GM23338 (cell line): ENCODE measurements at regions not wholly inside any gene's neighbourhood (a gene's known extent, or its start where the extent isn't known, plus 50 kb on each side); places are given as distances from the start of the nearest gene placed in this dataset.

ENCODE experiments used
- ATAC-seq: fragments of 200-7000 bp; cut with Tn5 transposase; 3 replicates; pipeline ENCODE4 v1.9.1; 2020
- DNase-seq: peaks from one replicate; pipeline ENCODE4 v3.0.0-alpha.2; 2015; ENCODE audit warnings: low spot score
- H2AFZ ChIP-seq: fragments of 200-600 bp; sonication (generic); 2 replicates; pipeline ENCODE4 v1.8.0; 2016; ENCODE audit warnings: antibody characterized with exemption, mild to moderate bottlenecking, moderate library complexity
- H3F3A ChIP-seq: fragments of 200-600 bp; sonication (generic); replicated peaks from 2 replicates; pipeline ENCODE4 v1.8.0; 2017; ENCODE audit warnings: antibody characterized with exemption, mixed run types, low read depth
- H3K27ac ChIP-seq: fragments of 200-600 bp; sonication (generic); 2 replicates; pipeline ENCODE4 v1.6.1; 2016; ENCODE audit warnings: low read depth
- H3K27me3 ChIP-seq: fragments of 200-600 bp; sonication (generic); 2 replicates; pipeline ENCODE4 v1.8.0; 2016; ENCODE audit warnings: mild to moderate bottlenecking, mixed run types, moderate library complexity; ENCODE audit not compliant: insufficient read depth
- H3K36me3 ChIP-seq: fragments of 200-600 bp; sonication (generic); 2 replicates; pipeline ENCODE4 v1.8.0; 2016; ENCODE audit warnings: mild to moderate bottlenecking; ENCODE audit not compliant: insufficient read depth
- H3K4me1 ChIP-seq: fragments of 200-600 bp; sonication (generic); 2 replicates; pipeline ENCODE4 v1.8.0; 2016; ENCODE audit warnings: mild to moderate bottlenecking, moderate library complexity; ENCODE audit not compliant: insufficient read depth
- H3K4me2 ChIP-seq: fragments of 200-600 bp; sonication (generic); 2 replicates; pipeline ENCODE4 v1.7.1; 2017; ENCODE audit warnings: mixed run types
- H3K4me3 ChIP-seq: fragments of 200-600 bp; sonication (generic); 2 replicates; pipeline ENCODE4 v1.6.1; 2016; ENCODE audit warnings: mixed run types
- H3K79me2 ChIP-seq: fragments of 200-600 bp; sonication (generic); replicated peaks from 2 replicates; pipeline ENCODE4 v1.8.0; 2017; ENCODE audit warnings: mild to moderate bottlenecking; ENCODE audit not compliant: insufficient read depth
- H3K9me2 ChIP-seq: fragments of 200-600 bp; sonication (generic); 2 replicates; pipeline ENCODE4 v1.8.0; 2017; ENCODE audit not compliant: insufficient read depth
- H4K20me1 ChIP-seq: fragments of 200-600 bp; sonication (generic); replicated peaks from 2 replicates; pipeline ENCODE4 v1.8.0; 2017; ENCODE audit warnings: mild to moderate bottlenecking; ENCODE audit not compliant: insufficient read depth
- H3K27ac Mint-ChIP-seq: 2 replicates; pipeline ENCODE4 v1.8.0; 2020; ENCODE audit warnings: inconsistent platforms, mild to moderate bottlenecking, moderate library complexity, mixed read lengths
- H3K27me3 Mint-ChIP-seq: 3 replicates; pipeline ENCODE4 v1.8.0; 2022; ENCODE audit warnings: low read depth, mild to moderate bottlenecking, moderate library complexity, mixed read lengths, inconsistent platforms; ENCODE audit not compliant: insufficient read depth, poor library complexity
- H3K36me3 Mint-ChIP-seq: 3 replicates; pipeline ENCODE4 v1.8.0; 2021; ENCODE audit warnings: low read depth, mild to moderate bottlenecking, inconsistent platforms, moderate library complexity, mixed read lengths
- H3K4me1 Mint-ChIP-seq: 3 replicates; pipeline ENCODE4 v1.8.0; 2020; ENCODE audit warnings: mild to moderate bottlenecking, inconsistent platforms, mixed read lengths
- H3K4me3 Mint-ChIP-seq: 3 replicates; pipeline ENCODE4 v1.8.0; 2021; ENCODE audit warnings: moderate library complexity, mild to moderate bottlenecking, inconsistent platforms, mixed read lengths
- H3K9me3 Mint-ChIP-seq: 3 replicates; pipeline ENCODE4 v1.8.0; 2020; ENCODE audit warnings: moderate library complexity, mild to moderate bottlenecking, inconsistent platforms, mixed read lengths
- CTCF ChIP-seq, 2 experiments: fragments of 200-600 bp in 1 of 2; sonication (generic) in 1 of 2; conservative IDR thresholded peaks; 2 replicates each; pipeline versions ENCODE4 v1.5.1 to v1.6.1; 2016 to 2017; ENCODE audit warnings: antibody characterized with exemption in 2 of 2, low read depth in 2 of 2, mild to moderate bottlenecking in 2 of 2, moderate library complexity in 1 of 2
- EZH2phosphoT487 ChIP-seq: fragments of 200-600 bp; sonication (generic); IDR thresholded peaks from one replicate; pipeline ENCODE4 v1.8.1; 2018; ENCODE audit warnings: antibody characterized with exemption; ENCODE audit not compliant: unreplicated experiment
- JUNB ChIP-seq: IDR thresholded peaks from one replicate; pipeline ENCODE4 v1.6.1; 2016; ENCODE audit warnings: antibody characterized with exemption; ENCODE audit not compliant: unreplicated experiment
- NANOG ChIP-seq: IDR thresholded peaks from 2 replicates; pipeline ENCODE4 v1.6.1; 2016; ENCODE audit warnings: antibody characterized with exemption, borderline replicate concordance
- REST ChIP-seq: IDR thresholded peaks from one replicate; pipeline ENCODE4 v1.6.1; 2018; ENCODE audit warnings: antibody characterized with exemption; ENCODE audit not compliant: unreplicated experiment
- ZNF114 ChIP-seq: fragments of 250-450 bp; sonication (Bioruptor Pico); IDR thresholded peaks from 2 replicates; pipeline ENCODE4 v1.5.0; 2020; ENCODE audit warnings: mild to moderate bottlenecking, moderate library complexity
- ZNF331 ChIP-seq: fragments of 250-450 bp; sonication (Bioruptor Pico); IDR thresholded peaks from 2 replicates; pipeline ENCODE4 v1.5.0; 2020; ENCODE audit warnings: low read depth, mild to moderate bottlenecking, moderate library complexity
- ZNF462 ChIP-seq: fragments of 250-450 bp; sonication (Bioruptor Pico); IDR thresholded peaks from 2 replicates; pipeline ENCODE4 v1.5.0; 2020; ENCODE audit warnings: mild to moderate bottlenecking, moderate library complexity

- Mint-ChIP-seq H3K4me1 (no peaks in the 10 kb centered on the region), H3K36me3 (no peaks in the 10 kb centered on the region), H3K27ac (no peak overlapping the region), H3K27me3 (no peaks in the 10 kb centered on the region), H3K9me3 (no peaks in the 10 kb centered on the region), H3K4me3 (no peak overlapping the region)
- Histone ChIP-seq H3K27me3 (no peaks in the 10 kb centered on the region), H4K20me1 (no peaks in the 10 kb centered on the region), H2AFZ (no peak overlapping the region), H3K9me2 (no peaks in the 10 kb centered on the region), H3K27ac (no peak overlapping the region), H3F3A (no peaks in the 10 kb centered on the region), H3K4me1 (no peaks in the 10 kb centered on the region), H3K36me3 (no peaks in the 10 kb centered on the region), H3K4me2 (no peak overlapping the region), H3K79me2 (no peaks in the 10 kb centered on the region), H3K4me3 (no peak overlapping the region)
- no peak for DNase-seq
- ATAC-seq: no peak
- no peak for TF ChIP-seq CTCF (conservative IDR thresholded peaks at IDR 0.05; ENCODE audit: low read depth in 2 of 2)
- TF ChIP-seq JUNB: no peak
- TF ChIP-seq EZH2phosphoT487: no peak
- TF ChIP-seq NANOG: no peak
- no peak for TF ChIP-seq ZNF331 (CRISPR knock-in tag)
- TF ChIP-seq REST: no peak
Measured at GRCh38 chr18:66346833-66347588, 256.9 kb downstream of the CDH19 start.

GRCh38 chr18:66344227-66344626 is 259.7 kb downstream of the CDH19 start:
- H3K27me3 Mint-ChIP-seq: no peaks in the 10 kb centered on the region
- Histone ChIP-seq H3K27me3 (no peaks in the 10 kb centered on the region), H3K36me3 (no peaks in the 10 kb centered on the region), H3K4me2 (no peak overlapping the region), H3K4me3 (no peak overlapping the region), H3K27ac (no peak overlapping the region), H3K9me2 (no peaks in the 10 kb centered on the region), H2AFZ (no peak overlapping the region), H3F3A (no peaks in the 10 kb centered on the region), H3K79me2 (no peaks in the 10 kb centered on the region), H4K20me1 (no peaks in the 10 kb centered on the region), H3K4me1 (no peaks in the 10 kb centered on the region)
- H3K36me3 Mint-ChIP-seq: no peaks in the 10 kb centered on the region
- no peak overlapping the region for H3K4me3 Mint-ChIP-seq
- no peak for DNase-seq
- ATAC-seq: no peak
- H3K9me3 Mint-ChIP-seq: no peaks in the 10 kb centered on the region
- H3K27ac Mint-ChIP-seq: no peak overlapping the region
- H3K4me1 Mint-ChIP-seq: no peaks in the 10 kb centered on the region
- TF ChIP-seq ZNF462 (CRISPR knock-in tag) (no peak), ZNF114 (no peak), JUNB (no peak), EZH2phosphoT487 (no peak)
